Mucosa of gallbladder (tissue), 1 donor: ENCODE measurements at regions not wholly inside any gene's neighbourhood (a gene's known extent, or its start where the extent isn't known, plus 50 kb on each side); places are given as distances from the start of the nearest gene placed in this dataset.

Experiments used
- DNase-seq: peaks from one replicate; pipeline ENCODE4 v3.0.0-alpha.2; 2020; ENCODE audit warnings: low spot score
- donor health status: DM: no; HTN: no; CAD: no.

- no peak for DNase-seq
These were observed 93.8 kb upstream of the CLMN start for GRCh38 chr14:95413289-95414215.

GRCh38 chr14:95410838-95411237, 91.1 kb upstream of the CLMN start:
- no peak for DNase-seq

- DNase-seq, result no peak
These were observed 90.0 kb upstream of the CLMN start for GRCh38 chr14:95409477-95410272.

- no peak for DNase-seq
These were observed 89.2 kb upstream of the CLMN start for GRCh38 chr14:95408731-95409476.

GRCh38 chr14:95407354-95407753, 87.6 kb upstream of the CLMN start:
- no peak for DNase-seq

- DNase-seq, result no peak
These were observed 87.1 kb upstream of the CLMN start for GRCh38 chr14:95406756-95407277.

- no peak for DNase-seq
These were observed 84.9 kb upstream of the CLMN start for GRCh38 chr14:95404583-95404982.

- DNase-seq, result no peak
These were observed 82.9 kb upstream of the CLMN start for GRCh38 chr14:95402578-95402977.

GRCh38 chr14:95402176-95402575, 82.5 kb upstream of the CLMN start:
- DNase-seq, result no peak

GRCh38 chr14:95398630-95399547, 79.2 kb upstream of the CLMN start:
- DNase-seq, result no peak

- no peak for DNase-seq
These were observed 77.6 kb upstream of the CLMN start for GRCh38 chr14:95397325-95397724.

GRCh38 chr14:95396221-95396620, 76.5 kb upstream of the CLMN start:
- no peak for DNase-seq

- DNase-seq, result no peak
These were observed 75.5 kb upstream of the CLMN start for GRCh38 chr14:95395098-95395737.

GRCh38 chr14:95394297-95395097, 74.8 kb upstream of the CLMN start:
- no peak for DNase-seq

GRCh38 chr14:95392841-95393240, 73.1 kb upstream of the CLMN start:
- DNase-seq, result no peak

- no peak for DNase-seq
These were observed 71.6 kb upstream of the CLMN start for GRCh38 chr14:95391331-95391730.

- DNase-seq, result no peak
These were observed 69.8 kb upstream of the CLMN start for GRCh38 chr14:95389471-95390011.

GRCh38 chr14:95388699-95389098, 69.0 kb upstream of the CLMN start:
- DNase-seq, result no peak

- DNase-seq, result no peak
These were observed 68.2 kb upstream of the CLMN start for GRCh38 chr14:95387826-95388445.
